ENCODE measurements at regions not wholly inside any gene's neighbourhood (a gene's known extent, or its start where the extent isn't known, plus 50 kb on each side); places are given as distances from the start of the nearest gene placed in this dataset.
"Not testable (repeated sequence)": the region's sequence is repeated elsewhere in the genome, so short reads cannot be mapped to it uniquely, and the experiment has no call there.

DNA sequence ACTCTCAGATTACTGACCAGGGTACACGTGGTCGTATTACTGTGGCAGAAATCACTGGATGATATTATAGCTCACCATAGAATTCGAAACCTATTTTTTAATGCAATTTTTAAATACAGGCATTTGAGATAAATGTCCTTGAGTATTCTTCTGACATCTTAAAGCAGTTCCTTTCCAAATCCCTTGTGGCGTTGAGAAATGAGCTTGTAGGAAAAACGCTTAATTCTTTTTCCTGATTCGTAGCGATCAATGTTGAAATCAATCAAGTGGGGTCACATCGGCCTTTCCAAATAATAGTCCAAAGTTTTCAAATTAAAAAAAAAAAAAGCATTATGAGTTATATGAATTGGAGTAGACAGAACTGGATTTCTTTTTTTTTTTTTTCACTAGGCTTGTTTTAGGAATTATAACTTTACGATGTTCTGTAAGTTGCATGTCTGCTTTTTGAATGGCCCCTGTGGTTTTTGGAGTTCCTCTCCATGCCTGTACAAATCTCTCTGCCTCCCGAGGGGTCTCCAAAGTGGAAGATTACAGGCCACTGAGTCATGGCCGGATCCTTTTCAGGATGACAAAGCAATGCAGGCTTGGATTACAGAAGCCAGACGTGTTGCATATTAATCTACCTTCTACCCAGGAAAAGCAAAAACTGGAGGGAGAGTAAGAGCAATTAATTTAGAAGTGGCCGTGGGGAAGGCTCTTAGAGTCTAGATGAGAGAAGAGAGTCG is 226.1 kb downstream of the SHOX start:
- no peak for DNase-seq (ENCODE audit: low read depth in 2 of 3, low spot score in 1 of 3)

GRCh38 chrX:853304-853703 is 222.7 kb downstream of the SHOX start:
- no peak for DNase-seq (ENCODE audit: low read depth in 2 of 3, low spot score in 1 of 3)

GRCh38 chrX:850471-850916 is 219.9 kb downstream of the SHOX start:
- DNase-seq (ENCODE audit: low read depth in 2 of 3, low spot score in 1 of 3), result no peak

GRCh38 chrX:848386-848785 is 217.8 kb downstream of the SHOX start:
- no peak for DNase-seq (ENCODE audit: low read depth in 2 of 3, low spot score in 1 of 3)

DNA sequence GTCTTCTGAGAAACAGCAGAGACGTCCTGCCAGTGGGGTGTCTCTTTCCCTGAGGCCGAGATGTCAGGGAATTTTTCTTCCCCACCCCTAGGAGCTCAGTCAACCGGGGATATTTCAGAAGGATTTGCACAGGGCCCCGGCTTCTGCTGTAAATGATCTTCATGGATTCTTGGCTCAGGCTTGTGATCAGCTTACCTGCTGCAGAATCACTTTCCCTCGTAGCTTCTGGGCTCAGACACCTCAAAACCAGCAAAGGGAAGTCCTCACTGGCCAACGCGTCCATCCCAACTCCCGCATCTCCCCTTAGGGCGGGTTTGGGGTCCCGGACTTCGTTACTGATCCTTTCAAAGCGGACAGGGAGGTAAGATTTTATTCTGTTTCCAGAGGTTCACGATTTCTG is 212.7 kb downstream of the SHOX start:
- DNase-seq (ENCODE audit: low read depth in 2 of 3, low spot score in 1 of 3), result no peak

GRCh38 chrX:840556-840955 is 210.0 kb downstream of the SHOX start:
- DNase-seq (ENCODE audit: low read depth in 2 of 3, low spot score in 1 of 3), result no peak

GRCh38 chrX:838666-839065 is 208.1 kb downstream of the SHOX start:
- not testable (repeated sequence) for DNase-seq (ENCODE audit: low read depth in 2 of 3, low spot score in 1 of 3)

- not testable (repeated sequence) for DNase-seq (ENCODE audit: low read depth in 2 of 3, low spot score in 1 of 3)
Measured at GRCh38 chrX:835857-836256, 205.3 kb downstream of the SHOX start.

- no peak for DNase-seq (ENCODE audit: low read depth in 2 of 3, low spot score in 1 of 3)
Measured at GRCh38 chrX:830532-830931, 199.9 kb downstream of the SHOX start.

GRCh38 chrX:829145-829544 is 198.6 kb downstream of the SHOX start:
- no peak for DNase-seq (ENCODE audit: low read depth in 2 of 3, low spot score in 1 of 3)

DNA sequence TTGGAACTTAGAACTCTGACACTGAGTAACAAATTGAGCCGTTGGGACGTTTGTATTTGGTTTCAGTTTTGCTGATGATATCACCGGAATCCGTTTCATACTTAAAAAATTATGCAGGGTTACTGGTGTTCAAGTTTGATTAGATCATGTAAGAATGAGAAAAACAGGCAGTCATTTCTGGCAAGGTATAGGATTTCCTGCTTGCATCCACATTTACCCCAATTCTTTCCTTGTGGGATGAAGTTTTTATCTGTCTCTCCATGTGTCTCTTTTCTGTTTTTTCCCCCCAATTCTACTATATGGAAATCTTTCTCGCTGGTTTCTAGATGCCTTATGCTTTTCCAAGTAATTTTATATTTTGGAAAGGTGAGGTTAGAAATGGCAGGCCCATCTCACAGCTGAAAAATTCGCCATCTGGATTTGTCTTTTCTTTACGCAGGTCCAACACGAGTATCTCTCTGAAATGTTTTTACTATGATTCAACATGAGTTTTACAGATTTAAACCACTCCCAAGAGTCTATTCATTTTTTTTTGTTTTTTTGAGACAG is 197.9 kb downstream of the SHOX start:
- no peak for DNase-seq (ENCODE audit: low read depth in 2 of 3, low spot score in 1 of 3)

- no peak for DNase-seq (ENCODE audit: low read depth in 2 of 3, low spot score in 1 of 3)
Measured at GRCh38 chrX:826448-826847, 195.9 kb downstream of the SHOX start.

GRCh38 chrX:825991-826390 is 195.4 kb downstream of the SHOX start:
- DNase-seq (ENCODE audit: low read depth in 2 of 3, low spot score in 1 of 3), result no peak

GRCh38 chrX:823073-823472 is 192.5 kb downstream of the SHOX start:
- not testable (repeated sequence) for DNase-seq (ENCODE audit: low read depth in 2 of 3, low spot score in 1 of 3)

DNA sequence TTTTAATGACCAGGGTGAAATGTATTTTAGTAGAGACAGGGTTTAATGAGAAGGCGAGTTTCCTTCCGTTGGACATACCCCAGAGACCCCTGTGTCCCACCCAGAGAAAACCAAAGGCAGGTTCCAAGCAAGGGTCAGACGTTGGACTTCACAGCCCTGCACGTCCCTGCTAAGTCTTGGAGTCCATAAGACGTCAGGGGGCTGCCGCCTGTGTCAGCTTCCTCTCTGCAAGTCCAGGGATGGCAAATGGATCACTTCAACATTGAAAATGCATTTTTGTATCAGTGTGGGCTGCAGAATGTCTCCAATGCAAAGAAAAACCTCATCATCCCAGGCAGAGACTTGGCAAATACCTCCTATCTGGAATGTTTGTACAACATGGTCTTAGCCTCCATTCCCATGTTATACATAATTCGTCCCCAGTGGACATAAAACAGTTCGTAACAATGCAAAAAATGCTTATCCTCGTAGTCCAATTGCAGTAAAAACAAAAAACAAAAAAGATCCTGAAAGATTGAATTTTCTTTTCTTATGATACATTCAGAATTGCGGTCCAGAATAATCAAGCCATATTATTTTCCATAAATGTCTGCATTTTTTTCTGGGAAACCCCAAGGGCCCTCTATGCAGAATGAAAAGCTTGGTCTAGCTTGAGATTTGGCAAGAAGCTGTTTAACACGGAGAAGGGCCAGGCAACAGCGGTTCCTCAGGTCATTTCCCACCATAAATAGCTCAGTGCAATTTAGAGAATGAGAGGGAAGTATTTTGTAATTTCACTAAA is 190.9 kb downstream of the SHOX start:
- DNase-seq (ENCODE audit: low read depth in 2 of 3, low spot score in 1 of 3), result no peak

DNA sequence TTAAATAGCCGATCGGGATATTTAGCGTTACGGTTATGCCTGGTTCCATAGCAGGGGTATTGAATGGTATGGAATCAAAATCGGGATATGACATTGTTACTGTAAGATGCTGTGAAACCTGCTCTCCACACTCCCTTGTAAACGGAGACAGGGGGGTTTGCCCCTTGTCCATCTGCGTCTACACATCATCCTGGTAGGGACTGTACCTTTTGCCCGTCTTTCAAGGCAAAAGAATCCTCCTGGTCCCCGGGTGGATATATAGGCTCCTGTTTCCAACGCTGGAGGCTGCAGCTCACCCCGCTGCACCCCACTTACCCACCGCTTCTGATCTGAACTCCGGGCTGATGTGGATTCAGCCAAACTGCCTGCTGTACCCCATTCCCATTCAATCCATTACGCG is 189.1 kb downstream of the SHOX start:
- no peak for DNase-seq (ENCODE audit: low read depth in 2 of 3, low spot score in 1 of 3)

DNA sequence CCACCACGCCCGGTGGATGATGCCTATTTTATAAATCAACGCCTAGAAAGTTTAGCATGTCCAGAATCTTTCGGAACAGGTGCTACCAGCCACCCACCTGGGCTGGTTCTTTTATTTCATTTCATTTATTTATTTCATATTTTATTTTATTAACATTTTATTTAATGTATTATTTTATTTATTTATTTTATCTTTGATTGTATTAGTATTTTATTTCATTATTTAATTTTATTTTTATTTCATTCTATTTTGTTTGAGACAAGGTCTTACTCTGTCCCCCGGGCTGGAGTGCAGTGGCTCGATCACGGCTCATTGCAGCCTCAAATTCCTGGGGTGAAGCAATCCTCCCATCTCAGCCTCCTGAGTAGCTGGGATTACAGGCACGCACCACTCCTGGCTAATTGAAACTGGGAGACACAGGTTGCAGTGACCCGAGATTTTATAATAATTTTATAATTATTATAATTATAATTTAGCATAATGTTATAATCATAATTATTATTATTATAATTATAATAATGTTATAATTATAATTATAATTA is 187.2 kb downstream of the SHOX start:
- no peak for DNase-seq (ENCODE audit: low read depth in 2 of 3, low spot score in 1 of 3)

GRCh38 chrX:817147-817546 is 186.6 kb downstream of the SHOX start:
- DNase-seq (ENCODE audit: low read depth in 2 of 3, low spot score in 1 of 3), result not testable (repeated sequence)

DNA sequence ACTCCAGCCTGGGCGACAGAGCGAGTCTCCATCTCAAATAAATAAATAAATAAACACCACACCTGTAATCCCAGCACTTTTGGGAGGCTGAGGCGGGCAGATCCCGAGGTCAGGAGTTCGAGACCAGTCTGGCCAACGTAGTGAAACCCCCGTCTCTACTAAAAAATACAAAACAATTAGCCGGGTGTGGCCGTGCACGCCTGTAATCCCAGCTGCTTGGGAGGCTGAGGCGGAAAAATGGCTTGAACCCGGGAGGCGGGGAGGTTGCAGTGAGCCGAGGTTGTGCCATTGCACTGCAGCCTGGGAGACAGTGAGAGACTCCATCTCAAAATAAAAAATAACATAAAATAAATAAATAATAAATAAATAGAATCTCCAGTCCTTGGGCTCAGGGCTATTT is 185.8 kb downstream of the SHOX start:
- DNase-seq (ENCODE audit: low read depth in 2 of 3, low spot score in 1 of 3), result no peak

GRCh38 chrX:810186-810585 is 179.6 kb downstream of the SHOX start:
- DNase-seq (ENCODE audit: low read depth in 2 of 3, low spot score in 1 of 3), result no peak

- DNase-seq (ENCODE audit: low read depth in 2 of 3, low spot score in 1 of 3), result no peak
Measured at GRCh38 chrX:809081-809480, 178.5 kb downstream of the SHOX start.

DNA sequence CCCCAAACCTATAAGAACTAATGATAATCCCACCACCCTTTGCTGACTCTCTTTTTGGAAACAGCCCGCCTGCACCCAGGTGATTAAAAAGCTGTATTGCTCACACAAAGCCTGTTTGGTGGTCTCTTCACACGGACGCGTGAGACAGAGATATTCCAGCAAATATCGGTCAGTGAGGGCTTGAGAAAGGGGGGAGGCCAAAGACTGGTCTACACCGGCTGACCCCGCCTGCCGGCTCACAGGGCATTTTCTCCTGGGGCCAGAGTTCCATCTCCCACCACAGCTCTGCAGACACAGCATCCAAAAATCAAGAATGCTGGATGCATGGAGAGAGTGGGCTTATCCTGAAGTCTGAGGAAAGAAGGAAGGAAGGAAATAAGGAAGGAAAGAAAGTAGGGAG is 176.0 kb downstream of the SHOX start:
- DNase-seq (ENCODE audit: low read depth in 2 of 3, low spot score in 1 of 3), result no peak

All from stimulated activated CD4-positive, alpha-beta T cell treated with anti-CD3 and anti-CD28 coated beads, Interleukin-12 subunit alpha, Interleukin-12 subunit beta, amount 100 ng/mL, for 48 hours (primary cell).